ENCODE measurements at regions not wholly inside any gene's neighbourhood (a gene's known extent, or its start where the extent isn't known, plus 50 kb on each side); places are given as distances from the start of the nearest gene placed in this dataset.

- Histone ChIP-seq H3K36me3 (ENCODE audit: control insufficient read depth, insufficient read depth, low read length) (no peaks in the 10 kb centered on the region), H3K27ac (ENCODE audit: low read depth, low read length) (no peak overlapping the region), H3K4me3 (ENCODE audit: low read length) (no peak overlapping the region), H3K4me1 (ENCODE audit: control insufficient read depth, insufficient read depth, low read length) (no peaks in the 10 kb centered on the region), H3K27me3 (ENCODE audit: control insufficient read depth, insufficient read depth, low read length) (peaks cover 1% of the 10 kb centered on the region), H3K9ac (ENCODE audit: low read length) (no peak overlapping the region)
Measured at GRCh38 chr2:2573658-2574293, 242.7 kb upstream of the MYT1L start.

DNA sequence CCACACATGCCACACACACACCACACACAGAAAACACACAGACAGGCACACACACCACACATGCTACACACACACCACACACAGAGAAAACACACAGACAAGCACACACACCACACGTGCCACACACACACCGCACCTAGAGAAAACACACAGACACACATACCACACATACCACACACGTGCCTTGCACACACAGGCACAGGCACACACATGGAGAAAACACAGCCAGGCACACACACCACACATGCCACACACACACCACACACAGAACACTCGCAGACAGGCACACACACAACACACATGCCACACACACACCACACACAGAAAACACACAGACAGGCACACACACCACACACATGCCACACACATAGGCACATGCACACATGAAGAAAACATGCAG is 242.1 kb upstream of the MYT1L start:
- Histone ChIP-seq H3K27me3 (ENCODE audit: control insufficient read depth, insufficient read depth, low read length) (peaks cover 1% of the 10 kb centered on the region), H3K9ac (ENCODE audit: low read length) (no peak overlapping the region), H3K36me3 (ENCODE audit: control insufficient read depth, insufficient read depth, low read length) (no peaks in the 10 kb centered on the region), H3K27ac (ENCODE audit: low read depth, low read length) (no peak overlapping the region), H3K4me1 (ENCODE audit: control insufficient read depth, insufficient read depth, low read length) (no peaks in the 10 kb centered on the region), H3K4me3 (ENCODE audit: low read length) (no peak overlapping the region)

DNA sequence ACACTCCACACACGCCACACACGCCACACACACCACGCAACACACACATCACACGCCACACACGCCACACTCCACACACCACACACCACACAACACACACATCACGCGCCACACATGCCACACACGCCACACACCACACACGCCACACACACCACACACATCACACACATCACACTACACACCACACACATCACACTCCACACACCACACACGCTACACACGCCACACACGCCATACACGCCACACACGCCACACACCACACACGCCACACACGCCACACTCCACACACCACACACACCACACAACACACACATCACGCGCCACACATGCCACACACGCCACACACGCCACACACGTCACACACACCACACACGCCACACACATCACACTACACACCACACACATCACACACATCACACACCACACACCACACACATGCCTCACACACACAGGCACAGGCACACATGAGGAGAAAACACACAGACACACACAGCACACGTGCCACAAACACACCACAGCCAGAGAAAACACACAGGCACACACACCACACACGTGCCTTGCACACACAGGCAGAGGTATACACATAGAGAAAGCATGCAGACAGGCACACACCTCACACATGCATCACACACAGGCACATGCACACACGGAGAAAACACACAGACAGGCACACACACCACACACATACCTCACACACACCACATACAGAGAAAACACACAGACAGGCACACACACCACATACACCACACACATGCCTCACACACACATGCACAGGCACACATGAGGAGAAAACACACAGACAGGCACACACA is 241.5 kb upstream of the MYT1L start:
- H3K27me3 ChIP-seq (ENCODE audit: control insufficient read depth, insufficient read depth, low read length), result peaks cover 1% of the 10 kb centered on the region
- no peaks in the 10 kb centered on the region for H3K4me1 ChIP-seq (ENCODE audit: control insufficient read depth, insufficient read depth, low read length)
- no peak overlapping the region for H3K9ac ChIP-seq (ENCODE audit: low read length)
- no peak overlapping the region for H3K27ac ChIP-seq (ENCODE audit: low read depth, low read length)
- no peak overlapping the region for H3K4me3 ChIP-seq (ENCODE audit: low read length)
- no peaks in the 10 kb centered on the region for H3K36me3 ChIP-seq (ENCODE audit: control insufficient read depth, insufficient read depth, low read length)

- H3K27me3 ChIP-seq (ENCODE audit: control insufficient read depth, insufficient read depth, low read length), result peaks cover 1% of the 10 kb centered on the region
- no peak overlapping the region for H3K4me3 ChIP-seq (ENCODE audit: low read length)
- H3K9ac ChIP-seq (ENCODE audit: low read length), result no peak overlapping the region
- no peaks in the 10 kb centered on the region for H3K4me1 ChIP-seq (ENCODE audit: control insufficient read depth, insufficient read depth, low read length)
- no peaks in the 10 kb centered on the region for H3K36me3 ChIP-seq (ENCODE audit: control insufficient read depth, insufficient read depth, low read length)
- no peak overlapping the region for H3K27ac ChIP-seq (ENCODE audit: low read depth, low read length)
Measured at GRCh38 chr2:2571301-2572150, 240.5 kb upstream of the MYT1L start.

GRCh38 chr2:2570871-2571270 is 239.8 kb upstream of the MYT1L start:
- Histone ChIP-seq H3K9ac (ENCODE audit: low read length) (no peak overlapping the region), H3K27me3 (ENCODE audit: control insufficient read depth, insufficient read depth, low read length) (peaks cover 1% of the 10 kb centered on the region), H3K36me3 (ENCODE audit: control insufficient read depth, insufficient read depth, low read length) (no peaks in the 10 kb centered on the region), H3K4me3 (ENCODE audit: low read length) (no peak overlapping the region), H3K27ac (ENCODE audit: low read depth, low read length) (no peak overlapping the region), H3K4me1 (ENCODE audit: control insufficient read depth, insufficient read depth, low read length) (no peaks in the 10 kb centered on the region)

GRCh38 chr2:2570360-2570759 is 239.3 kb upstream of the MYT1L start:
- H3K27ac ChIP-seq (ENCODE audit: low read depth, low read length), result no peak overlapping the region
- no peak overlapping the region for H3K4me3 ChIP-seq (ENCODE audit: low read length)
- H3K27me3 ChIP-seq (ENCODE audit: control insufficient read depth, insufficient read depth, low read length), result peaks cover 1% of the 10 kb centered on the region
- H3K36me3 ChIP-seq (ENCODE audit: control insufficient read depth, insufficient read depth, low read length), result no peaks in the 10 kb centered on the region
- no peak overlapping the region for H3K9ac ChIP-seq (ENCODE audit: low read length)
- no peaks in the 10 kb centered on the region for H3K4me1 ChIP-seq (ENCODE audit: control insufficient read depth, insufficient read depth, low read length)

- no peak overlapping the region for H3K27ac ChIP-seq (ENCODE audit: low read depth, low read length)
Measured at GRCh38 chr2:2569836-2570235, 238.8 kb upstream of the MYT1L start.

DNA sequence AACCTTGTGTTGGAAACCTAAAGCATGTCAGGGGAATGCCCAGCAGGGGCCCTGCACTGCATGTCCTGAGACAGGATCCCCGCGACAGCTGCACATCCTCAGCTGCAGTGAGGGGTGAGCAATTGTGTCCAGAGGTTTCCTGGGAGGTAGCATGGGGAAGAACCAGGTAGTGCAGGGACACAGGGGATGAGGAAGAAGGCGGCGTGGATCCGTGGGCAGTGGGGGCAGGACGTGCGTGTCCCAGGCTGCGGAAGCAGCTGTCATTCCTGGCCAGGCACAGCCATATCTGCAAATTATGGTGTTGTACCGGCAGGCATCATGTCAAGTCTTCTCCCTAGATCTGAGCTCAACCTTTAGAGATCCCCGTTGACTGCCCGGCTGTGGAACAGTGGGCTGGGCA is 238.2 kb upstream of the MYT1L start:
- H3K9ac ChIP-seq (ENCODE audit: low read length), result no peak overlapping the region
- no peak overlapping the region for H3K27ac ChIP-seq (ENCODE audit: low read depth, low read length)
- no peaks in the 10 kb centered on the region for H3K36me3 ChIP-seq (ENCODE audit: control insufficient read depth, insufficient read depth, low read length)

More at GRCh38 chr2:2569836-2570235, 238.8 kb upstream of the MYT1L start:
- Histone ChIP-seq H3K27me3 (ENCODE audit: control insufficient read depth, insufficient read depth, low read length) (peaks cover 1% of the 10 kb centered on the region), H3K4me3 (ENCODE audit: low read length) (no peak overlapping the region), H3K9ac (ENCODE audit: low read length) (no peak overlapping the region), H3K4me1 (ENCODE audit: control insufficient read depth, insufficient read depth, low read length) (no peaks in the 10 kb centered on the region), H3K36me3 (ENCODE audit: control insufficient read depth, insufficient read depth, low read length) (no peaks in the 10 kb centered on the region)

DNA sequence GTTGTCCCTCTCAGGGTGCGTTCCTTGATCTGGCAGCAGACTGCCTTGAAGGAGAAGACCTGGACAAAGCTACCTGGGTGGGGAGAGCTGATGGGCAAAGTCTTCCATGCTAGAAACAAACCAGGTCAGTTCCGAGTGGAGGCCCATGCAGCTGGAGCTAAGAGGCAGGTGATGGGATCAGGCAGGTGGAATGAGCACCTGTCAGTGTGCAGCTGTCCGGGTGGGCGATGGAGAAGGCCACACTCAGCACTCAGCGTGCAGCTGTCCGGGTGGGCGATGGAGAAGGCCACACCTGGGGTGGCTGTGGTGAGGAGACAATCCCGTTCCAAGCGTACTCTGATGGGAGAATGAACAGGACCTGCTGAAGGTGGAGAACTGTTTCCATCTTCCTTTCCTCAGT is 237.3 kb upstream of the MYT1L start:
- H3K4me1 ChIP-seq (ENCODE audit: control insufficient read depth, insufficient read depth, low read length), result no peaks in the 10 kb centered on the region
- no peaks in the 10 kb centered on the region for H3K27me3 ChIP-seq (ENCODE audit: control insufficient read depth, insufficient read depth, low read length)
- H3K27ac ChIP-seq (ENCODE audit: low read depth, low read length), result no peak overlapping the region
- no peak overlapping the region for H3K4me3 ChIP-seq (ENCODE audit: low read length)
- no peaks in the 10 kb centered on the region for H3K36me3 ChIP-seq (ENCODE audit: control insufficient read depth, insufficient read depth, low read length)
- H3K9ac ChIP-seq (ENCODE audit: low read length), result no peak overlapping the region

More for the DNA sequence above, 238.2 kb upstream of the MYT1L start:
- peaks cover 1% of the 10 kb centered on the region for H3K27me3 ChIP-seq (ENCODE audit: control insufficient read depth, insufficient read depth, low read length)
- H3K4me1 ChIP-seq (ENCODE audit: control insufficient read depth, insufficient read depth, low read length), result no peaks in the 10 kb centered on the region
- no peak overlapping the region for H3K4me3 ChIP-seq (ENCODE audit: low read length)

DNA sequence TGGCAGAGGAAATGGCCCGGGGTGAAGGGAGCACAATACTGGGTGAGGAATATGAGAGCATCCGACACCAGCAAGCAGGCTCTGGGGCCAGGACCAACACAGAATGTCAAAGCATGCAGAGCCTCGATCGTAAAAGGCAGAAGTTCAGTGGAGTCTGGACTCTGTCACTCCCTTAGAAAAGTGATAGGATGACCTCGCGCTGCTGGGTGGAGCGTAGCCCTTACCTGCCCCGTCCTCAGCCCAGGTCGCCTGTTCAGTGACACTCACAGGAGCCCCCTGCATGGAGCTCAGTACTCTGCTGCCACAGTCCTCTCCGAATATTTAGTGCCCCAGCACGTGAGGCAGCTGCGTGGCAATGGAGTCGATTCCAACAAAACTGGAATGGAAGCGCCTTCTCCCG is 236.7 kb upstream of the MYT1L start:
- no peak overlapping the region for H3K27ac ChIP-seq (ENCODE audit: low read depth, low read length)
- no peaks in the 10 kb centered on the region for H3K4me1 ChIP-seq (ENCODE audit: control insufficient read depth, insufficient read depth, low read length)
- no peaks in the 10 kb centered on the region for H3K27me3 ChIP-seq (ENCODE audit: control insufficient read depth, insufficient read depth, low read length)
- no peaks in the 10 kb centered on the region for H3K36me3 ChIP-seq (ENCODE audit: control insufficient read depth, insufficient read depth, low read length)
- no peak overlapping the region for H3K4me3 ChIP-seq (ENCODE audit: low read length)
- no peak overlapping the region for H3K9ac ChIP-seq (ENCODE audit: low read length)

DNA sequence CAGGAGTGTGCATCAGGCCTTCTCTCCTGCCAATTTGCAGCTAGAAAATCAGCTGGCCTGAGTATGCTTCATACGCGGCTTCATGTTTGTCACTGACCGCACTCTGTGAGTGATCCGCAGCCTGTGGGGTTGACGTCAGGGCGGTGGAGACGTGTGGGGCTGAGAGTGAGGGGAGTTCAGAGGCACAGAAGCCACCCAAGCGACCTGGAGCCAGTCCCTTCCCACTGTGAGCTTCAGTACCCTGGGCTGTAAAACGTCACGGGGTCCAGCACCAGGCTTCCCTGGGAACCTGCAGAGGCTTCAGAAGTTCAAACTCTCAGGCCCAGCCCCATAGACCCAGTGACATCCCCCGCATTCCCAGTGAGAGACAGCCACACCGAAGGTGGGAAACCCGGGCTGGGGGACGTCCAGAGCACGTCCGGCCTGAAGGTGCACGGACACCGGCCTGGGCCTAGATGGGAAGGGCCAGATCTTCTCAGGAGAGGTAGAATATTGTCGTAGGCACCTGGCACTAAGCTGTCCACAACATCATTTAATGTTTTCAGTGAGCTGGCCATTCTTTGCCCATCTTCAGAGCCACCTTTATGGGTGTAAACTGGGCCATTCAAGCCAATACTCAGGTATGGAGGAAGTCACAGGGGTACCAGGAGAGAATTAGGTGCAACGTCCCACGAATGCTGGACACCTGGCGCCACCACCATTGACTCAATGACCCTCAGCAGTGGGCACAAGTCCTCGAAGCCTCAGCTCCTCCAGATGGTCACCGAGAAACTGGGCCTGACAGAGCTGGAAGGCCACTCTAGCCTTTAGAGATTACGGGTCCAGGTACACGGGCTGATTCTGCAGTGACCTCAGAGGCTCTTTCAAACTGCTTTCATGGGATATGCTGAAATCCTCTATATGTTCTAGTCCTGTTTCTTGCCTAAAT is 235.6 kb upstream of the MYT1L start:
- H3K4me3 ChIP-seq (ENCODE audit: low read length), result no peak overlapping the region
- no peaks in the 10 kb centered on the region for H3K36me3 ChIP-seq (ENCODE audit: control insufficient read depth, insufficient read depth, low read length)
- no peaks in the 10 kb centered on the region for H3K4me1 ChIP-seq (ENCODE audit: control insufficient read depth, insufficient read depth, low read length)
- no peak overlapping the region for H3K27ac ChIP-seq (ENCODE audit: low read depth, low read length)
- H3K9ac ChIP-seq (ENCODE audit: low read length), result no peak overlapping the region
- H3K27me3 ChIP-seq (ENCODE audit: control insufficient read depth, insufficient read depth, low read length), result no peaks in the 10 kb centered on the region
